ENCODE measurements at regions not wholly inside any gene's neighbourhood (a gene's known extent, or its start where the extent isn't known, plus 50 kb on each side); places are given as distances from the start of the nearest gene placed in this dataset.

- intact Hi-C loops (cut with DNase I, micrococcal nuclease) = no loop called here
- CTCF ChIA-PET = no interaction called here
- Histone ChIP-seq H3K27me3 (ENCODE audit: control insufficient read depth in 1 of 2, insufficient read depth in 2 of 2, low read length in 2 of 2) (no peaks in the 10 kb centered on the region), H3K36me3 (ENCODE audit: insufficient read depth, low read length) (no peaks in the 10 kb centered on the region), H3K27ac (ENCODE audit: low read depth in 1 of 2, low read length in 2 of 2) (no peak overlapping the region), H3K4me3 (ENCODE audit: low read length) (no peak overlapping the region), H3K4me1 (ENCODE audit: insufficient read depth, low read length) (no peaks in the 10 kb centered on the region), H3K9me3 (ENCODE audit: control insufficient read depth in 1 of 2, insufficient read depth in 1 of 2, low read length in 2 of 2) (peaks cover 0 to 26% of the 10 kb centered on the region in 2 experiments)
- no peaks in the 10 kb centered on the region for H3K36me3 Mint-ChIP-seq (ENCODE audit: low read depth)
- peaks cover 19% of the 10 kb centered on the region for H3K9me3 Mint-ChIP-seq
- no peak for ATAC-seq (ENCODE audit: poor library complexity)
- no peaks in the 10 kb centered on the region for H3K4me1 Mint-ChIP-seq (ENCODE audit: low read depth)
- H3K27me3 Mint-ChIP-seq = no peaks in the 10 kb centered on the region
- no peak for TF ChIP-seq CTCF (IDR thresholded peaks at IDR 0.05)
- POLR2A ChIA-PET = no interaction called here
- no peak overlapping the region for H3K4me3 Mint-ChIP-seq
- no peak for DNase-seq
- H3K27ac Mint-ChIP-seq = no peak overlapping the region
Measured at GRCh38 chr12:23473071-23473470, 476.4 kb downstream of the SOX5 start.

DNA sequence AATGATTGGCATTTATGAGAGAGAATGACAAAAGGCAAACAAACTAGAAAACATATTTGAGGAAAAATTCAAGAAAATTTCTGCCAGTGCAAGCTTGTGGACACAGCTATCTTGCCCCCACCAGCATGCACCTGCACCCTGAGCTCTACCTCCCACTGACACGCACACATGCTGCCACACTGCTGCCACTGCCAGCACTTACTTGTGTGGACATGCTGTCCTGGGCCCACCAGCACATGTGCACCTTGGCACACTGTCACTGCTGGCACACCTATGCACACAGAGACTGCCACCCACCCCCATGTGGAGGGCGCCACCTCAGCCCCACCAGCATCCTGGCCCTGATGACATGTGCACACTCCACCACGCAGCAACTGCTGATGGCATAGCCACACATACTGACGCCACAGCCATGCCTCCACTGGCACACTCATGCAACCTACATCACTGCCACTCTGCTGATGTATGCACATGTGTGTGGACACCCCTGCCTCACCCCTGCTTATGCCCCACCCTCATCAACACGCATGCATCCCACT is 475.0 kb downstream of the SOX5 start:
- Histone ChIP-seq H3K4me3 (ENCODE audit: low read length) (no peak overlapping the region), H3K36me3 (ENCODE audit: insufficient read depth, low read length) (no peaks in the 10 kb centered on the region), H3K4me1 (ENCODE audit: insufficient read depth, low read length) (no peaks in the 10 kb centered on the region), H3K27ac (ENCODE audit: low read depth in 1 of 2, low read length in 2 of 2) (no peak overlapping the region), H3K9me3 (ENCODE audit: control insufficient read depth in 1 of 2, insufficient read depth in 1 of 2, low read length in 2 of 2) (peaks cover 0 to 26% of the 10 kb centered on the region in 2 experiments), H3K27me3 (ENCODE audit: control insufficient read depth in 1 of 2, insufficient read depth in 2 of 2, low read length in 2 of 2) (no peaks in the 10 kb centered on the region)
- ATAC-seq (ENCODE audit: poor library complexity) (no peak), DNase-seq (no peak)
- TF ChIP-seq CTCF (IDR thresholded peaks at IDR 0.05) = no peak
- no peaks in the 10 kb centered on the region for H3K27me3 Mint-ChIP-seq
- POLR2A ChIA-PET = no interaction called here
- no peaks in the 10 kb centered on the region for H3K4me1 Mint-ChIP-seq (ENCODE audit: low read depth)
- H3K4me3 Mint-ChIP-seq = no peak overlapping the region
- H3K27ac Mint-ChIP-seq = no peak overlapping the region
- intact Hi-C loops (cut with DNase I, micrococcal nuclease) = no loop called here
- CTCF ChIA-PET = no interaction called here
- no peaks in the 10 kb centered on the region for H3K36me3 Mint-ChIP-seq (ENCODE audit: low read depth)
- peaks cover 18% of the 10 kb centered on the region for H3K9me3 Mint-ChIP-seq

Data from CD4-positive, alpha-beta T cell (primary cell).